Body of pancreas (tissue), 4 donors: ENCODE measurements at regions not wholly inside any gene's neighbourhood (a gene's known extent, or its start where the extent isn't known, plus 50 kb on each side); places are given as distances from the start of the nearest gene placed in this dataset.

Experiments used
- ATAC-seq: fragments of 150-250 bp; one replicate; pipeline ENCODE4 v1.9.1; 2016
- DNase-seq, 4 donors: peaks; one replicate each; pipeline ENCODE4 v3.0.0-alpha.2; 2019
- H3K27ac ChIP-seq, 4 donors: fragments of 200-600 bp; sonication (generic); 1 replicate in 3 of 4; 2 replicates in 1 of 4; pipeline versions ENCODE4 v1.5.1 to v1.6.1; 2016 to 2019; ENCODE audit warnings: mild to moderate bottlenecking in 1 of 4, mixed read lengths in 1 of 4, moderate library complexity in 1 of 4
- H3K27me3 ChIP-seq, 2 donors: fragments of 200-600 bp; sonication (generic); one replicate each; pipeline ENCODE4 v1.6.0; 2016; ENCODE audit warnings: mild to moderate bottlenecking in 1 of 2
- H3K36me3 ChIP-seq, 2 donors: fragments of 200-600 bp; sonication (generic); replicated peaks in 1 of 2; 2 replicates each; pipeline ENCODE4 v1.5.1; 2016; ENCODE audit warnings: low read depth in 2 of 2; ENCODE audit not compliant: insufficient read depth in 1 of 2
- H3K4me1 ChIP-seq: fragments of 200-600 bp; sonication (generic); one replicate; pipeline ENCODE4 v1.6.0; 2016
- H3K4me3 ChIP-seq, 2 donors: fragments of 200-600 bp; sonication (generic); 1 replicate in 1 of 2; 2 replicates in 1 of 2; pipeline ENCODE4 v1.5.1; 2016 to 2019
- H3K9me3 ChIP-seq, 3 donors: fragments of 200-600 bp; sonication (generic); 1 replicate in 2 of 3; 2 replicates in 1 of 3; pipeline ENCODE4 v1.5.1; 2016
- CTCF ChIP-seq, 7 experiments: fragments of 450-650 bp in 4 of 7; fragments of 200-600 bp in 3 of 7; sonication (generic) in 3 of 7; IDR thresholded peaks; one replicate each; pipeline ENCODE4 v1.5.1; 2016 to 2019; ENCODE audit warnings: antibody characterized with exemption in 7 of 7
- POLR2A ChIP-seq, 3 donors: fragments of 450-650 bp; IDR thresholded peaks; one replicate each; pipeline ENCODE4 v1.6.1; 2016; ENCODE audit warnings: antibody characterized with exemption in 3 of 3, mild to moderate bottlenecking in 2 of 3
- WGBS, 2 donors: methylation state at CpG; one replicate each; pipeline ENCODE4 v1.1.5; 2017; 5-methylcytosine and 5-hydroxymethylcytosine counted together
- intact Hi-C: fragments of 100-400 bp; cut with DNase I; formaldehyde crosslinking; loops from one replicate; pipeline ENCODE4 v1.15.1; 2023

GRCh38 chrX:15956681-15957080, 102.1 kb upstream of the AP1S2 start:
- DNase-seq (no peak), ATAC-seq (no peak)
- no peaks in the 10 kb centered on the region for H3K36me3 ChIP-seq
- no peaks in the 10 kb centered on the region for H3K27me3 ChIP-seq
- no peaks in the 10 kb centered on the region for H3K9me3 ChIP-seq
- 70 to 78% methylated on average over 8 to 9 of the region's 9 CpGs for WGBS, 2 donors
- H3K4me1 ChIP-seq: no peaks in the 10 kb centered on the region
- intact Hi-C loops: no loop called here
- H3K27ac ChIP-seq: no peak overlapping the region
- H3K4me3 ChIP-seq: no peak overlapping the region
- TF ChIP-seq POLR2A (IDR thresholded peaks at IDR 0.05) (no peak), CTCF (IDR thresholded peaks at IDR 0.05) (no peak)

GRCh38 chrX:15953801-15954200, 99.2 kb upstream of the AP1S2 start:
- intact Hi-C loops: no loop called here
- TF ChIP-seq POLR2A (IDR thresholded peaks at IDR 0.05) (no peak), CTCF (IDR thresholded peaks at IDR 0.05) (no peak)
- H3K27ac ChIP-seq: no peak overlapping the region
- DNase-seq (no peak), ATAC-seq (no peak)
- no peaks in the 10 kb centered on the region for H3K9me3 ChIP-seq
- H3K36me3 ChIP-seq: no peaks in the 10 kb centered on the region
- H3K4me1 ChIP-seq: no peaks in the 10 kb centered on the region
- no peak overlapping the region for H3K4me3 ChIP-seq
- no peaks in the 10 kb centered on the region for H3K27me3 ChIP-seq
- WGBS, 2 donors: 52 to 61% methylated on average over 2 of the region's 2 CpGs

GRCh38 chrX:15952212-15952611, 97.6 kb upstream of the AP1S2 start:
- Histone ChIP-seq H3K27me3 (no peaks in the 10 kb centered on the region), H3K27ac (no peak overlapping the region), H3K36me3 (no peaks in the 10 kb centered on the region), H3K4me3 (no peak overlapping the region), H3K4me1 (no peaks in the 10 kb centered on the region), H3K9me3 (no peaks in the 10 kb centered on the region)
- DNase-seq (no peak), ATAC-seq (no peak)
- intact Hi-C loops: no loop called here
- 93 to 95% methylated on average over 2 of the region's 2 CpGs for whole genome bisulfite sequencing, 2 donors
- TF ChIP-seq CTCF (IDR thresholded peaks at IDR 0.05) (no peak), POLR2A (IDR thresholded peaks at IDR 0.05) (no peak)

GRCh38 chrX:15948318-15948660, 93.7 kb upstream of the AP1S2 start:
- Histone ChIP-seq H3K27ac (no peak overlapping the region), H3K4me3 (no peak overlapping the region), H3K27me3 (no peaks in the 10 kb centered on the region), H3K4me1 (no peaks in the 10 kb centered on the region), H3K36me3 (no peaks in the 10 kb centered on the region), H3K9me3 (no peaks in the 10 kb centered on the region)
- no peak for DNase-seq
- ATAC-seq: no peak
- intact Hi-C loops: no loop called here
- 69 to 84% methylated on average over 5 of the region's 5 CpGs for WGBS, 2 donors
- TF ChIP-seq CTCF (IDR thresholded peaks at IDR 0.05) (no peak), POLR2A (IDR thresholded peaks at IDR 0.05) (no peak)

- Histone ChIP-seq H3K36me3 (no peaks in the 10 kb centered on the region), H3K9me3 (no peaks in the 10 kb centered on the region), H3K4me1 (no peaks in the 10 kb centered on the region), H3K4me3 (no peak overlapping the region), H3K27me3 (no peaks in the 10 kb centered on the region), H3K27ac (no peak overlapping the region)
- WGBS, 2 donors: 14 to 29% methylated on average over 1 of the region's 1 CpG
- ATAC-seq (no peak), DNase-seq (no peak)
- intact Hi-C loops: no loop called here
- no peak for TF ChIP-seq CTCF (IDR thresholded peaks at IDR 0.05)
- no peak for TF ChIP-seq POLR2A (IDR thresholded peaks at IDR 0.05)
Measured at GRCh38 chrX:15947648-15948317, 93.2 kb upstream of the AP1S2 start.
